C4-2B (cell line): ENCODE measurements at regions not wholly inside any gene's neighbourhood (a gene's known extent, or its start where the extent isn't known, plus 50 kb on each side); places are given as distances from the start of the nearest gene placed in this dataset.
"Not testable (repeated sequence)": the region's sequence is repeated elsewhere in the genome, so short reads cannot be mapped to it uniquely, and the experiment has no call there.

Experiments
- H3K27ac ChIP-seq: fragments of 450-650 bp; 2 replicates; pipeline ENCODE4 v1.5.1; 2017
- ZFX ChIP-seq: fragments of 450-650 bp; IDR thresholded peaks from 2 replicates; pipeline ENCODE4 v1.6.1; 2017
- TF ChIP-seq, protein P1 (sequence below): fragments of 450-650 bp; conservative IDR thresholded peaks from 2 replicates; pipeline ENCODE4 v1.5.1; 2017; ENCODE audit warnings: mild to moderate bottlenecking

DNA sequence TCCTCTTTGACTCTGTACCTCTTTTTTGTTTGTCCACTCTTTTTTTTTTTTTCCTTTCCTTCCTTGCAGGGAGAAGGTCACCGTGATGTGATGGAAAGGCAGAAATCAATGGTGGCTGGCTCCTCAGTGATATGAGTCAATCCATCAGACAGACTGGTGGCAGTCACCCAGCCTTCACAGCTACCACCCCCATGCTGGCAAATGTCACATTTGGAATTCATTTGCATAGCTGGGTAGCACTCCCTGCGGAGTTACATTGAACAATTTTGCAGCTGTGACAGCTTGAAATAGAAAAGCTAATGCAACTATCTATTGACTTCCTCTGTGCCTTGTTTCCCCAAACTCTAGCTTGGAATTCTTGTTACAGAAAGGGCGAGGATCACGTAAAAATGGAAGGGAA is 668.4 kb downstream of the C6orf118 start:
- TF ChIP-seq, protein P1, sequence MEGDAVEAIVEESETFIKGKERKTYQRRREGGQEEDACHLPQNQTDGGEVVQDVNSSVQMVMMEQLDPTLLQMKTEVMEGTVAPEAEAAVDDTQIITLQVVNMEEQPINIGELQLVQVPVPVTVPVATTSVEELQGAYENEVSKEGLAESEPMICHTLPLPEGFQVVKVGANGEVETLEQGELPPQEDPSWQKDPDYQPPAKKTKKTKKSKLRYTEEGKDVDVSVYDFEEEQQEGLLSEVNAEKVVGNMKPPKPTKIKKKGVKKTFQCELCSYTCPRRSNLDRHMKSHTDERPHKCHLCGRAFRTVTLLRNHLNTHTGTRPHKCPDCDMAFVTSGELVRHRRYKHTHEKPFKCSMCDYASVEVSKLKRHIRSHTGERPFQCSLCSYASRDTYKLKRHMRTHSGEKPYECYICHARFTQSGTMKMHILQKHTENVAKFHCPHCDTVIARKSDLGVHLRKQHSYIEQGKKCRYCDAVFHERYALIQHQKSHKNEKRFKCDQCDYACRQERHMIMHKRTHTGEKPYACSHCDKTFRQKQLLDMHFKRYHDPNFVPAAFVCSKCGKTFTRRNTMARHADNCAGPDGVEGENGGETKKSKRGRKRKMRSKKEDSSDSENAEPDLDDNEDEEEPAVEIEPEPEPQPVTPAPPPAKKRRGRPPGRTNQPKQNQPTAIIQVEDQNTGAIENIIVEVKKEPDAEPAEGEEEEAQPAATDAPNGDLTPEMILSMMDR = no peak
- no peak for TF ChIP-seq ZFX
- no peak overlapping the region for H3K27ac ChIP-seq

DNA sequence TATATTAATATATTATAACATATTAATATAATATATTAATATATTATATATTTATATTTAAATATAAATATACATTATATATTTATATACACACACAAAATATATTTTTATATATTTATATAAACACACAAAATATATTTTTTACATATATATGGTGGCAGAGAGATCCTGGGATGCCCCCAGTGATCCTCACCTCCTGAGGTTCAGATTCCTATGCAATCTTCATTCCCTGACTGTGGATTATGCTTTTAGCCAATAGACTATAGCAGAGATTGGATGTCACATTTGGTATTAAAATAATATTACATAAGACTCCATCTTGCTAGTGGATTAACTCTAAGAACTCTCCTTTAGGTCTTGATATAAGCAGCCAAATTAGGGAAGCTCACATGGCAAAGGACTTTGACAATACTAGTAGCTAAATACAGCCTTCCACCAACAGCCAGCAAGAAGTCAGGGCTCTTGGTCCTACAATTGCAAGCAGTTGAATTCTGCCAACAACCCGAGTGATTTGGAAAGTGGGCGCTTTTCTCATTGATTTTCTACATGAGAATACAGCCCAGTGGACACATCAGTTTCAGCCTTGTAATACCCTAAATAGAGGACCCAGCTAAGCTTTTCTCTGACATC is 681.0 kb downstream of the C6orf118 start:
- no peak for TF ChIP-seq ZFX
- TF ChIP-seq, protein P1 = no peak
- no peak overlapping the region for H3K27ac ChIP-seq

DNA sequence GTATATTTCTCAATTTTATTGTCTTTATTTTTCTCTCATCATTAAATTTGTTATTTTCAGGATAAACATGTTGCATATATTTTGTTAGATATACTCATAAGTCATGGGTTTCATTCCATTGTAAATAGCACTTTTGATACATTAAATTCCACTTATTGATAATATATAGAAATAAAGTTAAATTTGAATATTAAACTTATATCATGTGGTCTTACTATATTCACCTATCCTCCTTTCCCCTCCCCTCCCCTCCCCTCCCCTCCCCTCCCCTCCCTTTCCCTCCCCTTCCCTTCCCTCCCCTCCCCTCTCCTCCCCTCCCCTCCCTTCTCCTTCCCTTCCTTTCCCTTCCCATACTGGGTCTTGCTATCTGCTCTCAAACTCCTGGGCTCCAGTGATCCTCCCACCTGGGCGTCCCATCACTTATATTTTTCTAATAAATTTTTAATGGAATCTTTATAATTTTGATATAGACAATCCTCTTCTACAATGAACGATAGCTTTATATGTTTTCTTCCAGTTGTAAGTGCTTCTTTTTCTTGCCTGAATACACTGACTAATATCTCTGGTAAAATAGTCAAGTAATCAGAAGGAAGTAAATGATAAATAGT is 692.4 kb downstream of the C6orf118 start:
- no peak overlapping the region for H3K27ac ChIP-seq
- TF ChIP-seq, protein P1 = no peak
- TF ChIP-seq ZFX = no peak

DNA sequence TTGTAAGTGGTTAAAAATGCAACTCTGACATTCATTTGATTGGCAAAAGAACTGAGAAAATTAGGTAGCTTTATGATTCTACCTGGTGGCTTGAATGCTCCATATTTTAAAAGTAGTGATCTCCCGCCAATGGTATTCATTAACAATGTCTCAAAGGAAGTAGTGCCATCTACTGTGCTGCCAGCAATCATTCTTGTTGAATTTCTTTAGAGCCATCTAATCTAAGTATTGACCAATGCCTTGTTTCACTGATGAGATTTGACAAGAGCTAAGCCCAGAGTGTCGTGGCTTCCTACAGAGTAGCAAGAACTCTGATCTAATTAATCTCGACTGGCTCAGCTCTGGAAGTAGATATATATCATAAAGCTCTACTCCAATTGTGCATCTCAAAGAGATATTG is 696.7 kb downstream of the C6orf118 start:
- TF ChIP-seq, protein P1 = peak; percentile 2; the same call in 1 of the 2 replicates
- TF ChIP-seq ZFX = no peak
- H3K27ac ChIP-seq = no peak overlapping the region

DNA sequence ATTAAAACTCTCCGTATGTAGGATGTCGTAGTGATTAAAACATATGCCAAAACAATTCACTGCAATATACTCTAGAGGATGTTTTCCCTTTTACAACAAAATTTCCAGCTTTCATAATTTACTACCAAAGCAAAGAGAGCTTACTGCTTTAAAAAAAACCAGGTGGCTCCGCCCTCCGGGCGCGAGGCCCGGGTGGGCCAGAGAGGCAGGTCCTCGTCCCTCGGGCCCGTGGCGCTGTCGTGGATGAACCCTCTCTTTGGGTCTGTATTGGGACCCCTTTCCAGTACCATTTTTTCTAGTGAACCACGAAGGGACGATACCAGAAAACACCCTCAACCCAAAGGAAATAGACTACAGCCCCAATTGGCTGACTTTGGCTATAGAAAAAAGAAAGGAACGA is 698.5 kb downstream of the C6orf118 start:
- not testable (repeated sequence) for H3K27ac ChIP-seq

DNA sequence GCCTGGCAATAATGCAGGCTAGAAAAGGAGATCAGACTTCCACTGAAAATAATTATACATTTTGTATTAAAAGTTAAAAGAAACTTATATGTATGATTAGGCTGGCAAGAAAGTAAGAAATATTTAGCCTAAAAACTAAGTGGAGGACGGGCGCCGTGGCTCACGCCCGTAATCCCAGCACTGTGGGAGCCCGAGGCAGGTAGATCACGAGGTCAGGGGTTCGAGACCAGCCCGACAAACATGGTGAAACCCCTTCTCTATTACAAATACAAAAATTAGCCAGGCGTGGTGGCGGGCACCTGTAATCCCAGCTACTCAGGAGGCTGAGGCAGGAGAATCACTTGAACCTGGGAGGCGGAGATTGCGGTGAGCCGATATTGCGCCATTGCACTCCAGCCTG is 707.0 kb downstream of the C6orf118 start:
- not testable (repeated sequence) for H3K27ac ChIP-seq

DNA sequence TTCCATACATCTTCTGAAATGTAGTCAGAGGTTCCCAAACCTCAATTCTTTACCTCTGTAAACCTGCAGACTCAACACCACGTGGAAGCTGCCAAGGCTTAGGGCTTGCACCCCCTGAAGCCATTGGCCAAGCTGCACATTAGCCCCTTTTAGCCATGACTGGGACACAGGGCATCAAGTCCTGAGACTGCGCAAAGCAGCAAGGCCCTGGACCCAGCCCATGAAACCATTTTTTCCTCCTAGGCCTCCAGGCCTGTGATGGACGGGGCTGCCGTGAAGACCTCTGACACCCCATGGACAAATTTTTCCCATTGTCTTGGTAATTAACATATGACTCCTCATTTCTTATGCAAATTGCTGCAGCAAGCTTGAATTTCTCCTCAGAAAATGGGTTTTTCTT is 727.8 kb downstream of the C6orf118 start:
- H3K27ac ChIP-seq = no peak overlapping the region
- TF ChIP-seq, protein P1 = no peak
- no peak for TF ChIP-seq ZFX

DNA sequence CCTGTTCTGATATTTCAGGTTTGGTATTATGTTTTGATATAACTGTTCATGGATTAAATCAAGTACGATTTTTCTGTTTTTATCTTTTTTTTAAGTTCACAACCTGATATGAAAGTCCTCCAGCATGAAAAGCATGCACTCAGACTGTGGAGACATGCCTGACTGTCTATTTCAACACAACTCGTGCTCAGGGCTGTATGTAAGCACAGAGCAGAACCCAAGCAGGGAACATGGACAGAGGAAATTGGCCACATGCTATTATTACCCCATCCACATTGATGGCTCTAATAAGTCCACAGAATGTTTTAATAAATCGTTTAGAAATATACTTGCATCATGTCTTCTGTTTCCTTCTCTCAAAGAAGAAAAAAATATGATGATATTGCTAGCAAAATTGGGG is 730.4 kb downstream of the C6orf118 start:
- TF ChIP-seq, protein P1 = no peak
- no peak for TF ChIP-seq ZFX
- no peak overlapping the region for H3K27ac ChIP-seq
